HepG2 (cell line): ENCODE measurements at regions not wholly inside any gene's neighbourhood (a gene's known extent, or its start where the extent isn't known, plus 50 kb on each side); places are given as distances from the start of the nearest gene placed in this dataset.

Experiments used
- ATAC-seq: fragments of 200-7000 bp; cut with Tn5 transposase; 3 replicates; pipeline ENCODE4 v1.9.1; 2020; ENCODE audit warnings: mild to moderate bottlenecking, moderate library complexity
- BruUV-seq: library from RNA; stranded (reverse); fragments of 400-500 nt; replicated peaks from 2 replicates; lab custom pipeline; 2021; lab: Mats Ljungman, UMichigan
- CTCF ChIA-PET: fragments of 300-600 bp; formaldehyde crosslinking; extraction: SDS; loops from one replicate; lab custom pipeline; 2021; ENCODE audit warnings: low total read pairs, inconsistent platforms, low intra/inter-chr PET ratio; lab: Yijun Ruan, JAX
- POLR2A ChIA-PET: fragments of 350-600 bp; sonication (Branson Sonifier 250); formaldehyde crosslinking; loops from one replicate; lab custom pipeline; 2020; ENCODE audit warnings: antibody characterized with exemption, inconsistent platforms; lab: Yijun Ruan, JAX
- DNase-seq: peaks from one replicate; pipeline ENCODE4 v3.0.0-alpha.2; 2015; ENCODE audit warnings: low spot score
- FAIRE-seq: peaks from 3 replicates; lab custom pipeline; 2011; peaks lifted over from hg19 to GRCh38; lab: Jason Lieb, UNC
- H2AFZ ChIP-seq: one replicate; pipeline ENCODE4 v1.6.1; 2011; ENCODE audit warnings: low read length, inconsistent platforms
- H3K27ac ChIP-seq: fragments of 300-600 bp; 3 replicates; pipeline ENCODE4 v1.8.0; 2011; ENCODE audit warnings: mixed run types, mild to moderate bottlenecking, mixed read lengths, low read length, inconsistent platforms; ENCODE audit not compliant: insufficient read depth; ENCODE audit errors: extremely low read length
- H3K27me3 ChIP-seq, 2 experiments: fragments of 200-600 bp in 1 of 2; 2 replicates in 1 of 2; 3 replicates in 1 of 2; pipeline versions ENCODE4 v1.6.0 to v1.8.0; 2011; ENCODE audit warnings: low read length in 2 of 2, mild to moderate bottlenecking in 2 of 2, moderate library complexity in 2 of 2, inconsistent platforms in 1 of 2; ENCODE audit not compliant: insufficient read depth in 2 of 2, control insufficient read depth in 1 of 2
- H3K36me3 ChIP-seq, 2 experiments: fragments of 200-600 bp in 1 of 2; replicated peaks in 1 of 2; 2 replicates in 1 of 2; 3 replicates in 1 of 2; pipeline versions ENCODE4 v1.5.1 to v1.8.0; 2011; ENCODE audit warnings: low read length in 2 of 2, inconsistent platforms in 1 of 2; ENCODE audit not compliant: insufficient read depth in 2 of 2, control insufficient read depth in 1 of 2
- H3K4me1 ChIP-seq: 2 replicates; pipeline ENCODE4 v1.5.1; 2012; ENCODE audit warnings: low read length, inconsistent platforms; ENCODE audit not compliant: insufficient read depth
- H3K4me2 ChIP-seq: 2 replicates; pipeline ENCODE4 v1.6.0; 2011; ENCODE audit warnings: low read depth, low read length, inconsistent platforms
- H3K4me3 ChIP-seq, 3 experiments: fragments of 200-600 bp in 1 of 3; sonication (generic), shearing (Covaris generic) in 1 of 3; replicated peaks in 1 of 3; 2 replicates each; pipeline ENCODE4 v1.5.1; 2011 to 2016; ENCODE audit warnings: low read length in 3 of 3, inconsistent platforms in 2 of 3, low read depth in 2 of 3, mild to moderate bottlenecking in 2 of 3, control low read depth in 1 of 3, mixed read lengths in 1 of 3; ENCODE audit not compliant: insufficient read depth in 1 of 3
- H3K79me2 ChIP-seq: one replicate; pipeline ENCODE4 v1.6.1; 2011; ENCODE audit warnings: low read length, inconsistent platforms; ENCODE audit not compliant: insufficient read depth
- H3K9ac ChIP-seq: 2 replicates; pipeline ENCODE4 v1.6.0; 2011; ENCODE audit warnings: mild to moderate bottlenecking, low read depth, low read length, inconsistent platforms; ENCODE audit not compliant: insufficient read depth
- H3K9me3 ChIP-seq: 2 replicates; pipeline ENCODE4 v1.5.1; 2012; ENCODE audit warnings: mild to moderate bottlenecking, low read length
- H4K20me1 ChIP-seq: 2 replicates; pipeline ENCODE4 v1.6.0; 2011; ENCODE audit warnings: inconsistent platforms, mild to moderate bottlenecking, low read length, moderate library complexity; ENCODE audit not compliant: insufficient read depth
- CREM ChIP-seq, 2 experiments: sonication (generic) in 1 of 2; formaldehyde crosslinking in 1 of 2; IDR thresholded peaks; 2 replicates each; pipeline versions ENCODE4 v1.4.0 to v1.6.1; 2016 to 2020; ENCODE audit warnings: antibody characterized with exemption in 1 of 2, mild to moderate bottlenecking in 1 of 2, missing genetic modification reagents in 1 of 2
- MAFF ChIP-seq: IDR thresholded peaks from 2 replicates; pipeline ENCODE4 v1.6.1; 2011; ENCODE audit warnings: low read depth, low read length, improper control_type of control experiment
- MAFK ChIP-seq, 2 experiments: IDR thresholded peaks in 1 of 2; conservative IDR thresholded peaks in 1 of 2; 2 replicates each; pipeline ENCODE4 v1.6.1; 2011; ENCODE audit warnings: improper control_type of control experiment in 2 of 2, low read length in 2 of 2
- ZBTB40 ChIP-seq, 2 experiments: fragments of 450-650 bp in 1 of 2; sonication (generic) in 1 of 2; formaldehyde crosslinking in 1 of 2; IDR thresholded peaks; 2 replicates each; pipeline versions ENCODE4 v1.6.1 to v1.8.0; 2016 to 2022; ENCODE audit warnings: antibody characterized with exemption in 1 of 2, mild to moderate bottlenecking in 1 of 2, missing genetic modification reagents in 1 of 2
- ZFP37 ChIP-seq: sonication (generic); formaldehyde crosslinking; IDR thresholded peaks from 2 replicates; pipeline ENCODE4 v1.4.0; 2020; ENCODE audit warnings: missing genetic modification reagents, borderline replicate concordance
- ZNF264 ChIP-seq: sonication (generic); formaldehyde crosslinking; IDR thresholded peaks from 2 replicates; pipeline ENCODE4 v1.4.0; 2020; ENCODE audit warnings: missing genetic modification reagents
- WGBS: methylation state at CpG from one replicate; pipeline ENCODE4 v1.1.6; 2017; ENCODE audit warnings: low lambda C conversion rate; 5-methylcytosine and 5-hydroxymethylcytosine counted together
- in situ Hi-C: cut with HindIII; loops from 2 replicates; pipeline ENCODE4 v1.10.0; 2017; ENCODE audit warnings: low pct_unique_long_range_greater_than_20kb; ENCODE audit not compliant: extremely low pct_ligation_motif_present
- intact Hi-C: fragments of 100-400 bp; cut with micrococcal nuclease; formaldehyde crosslinking; loops from one replicate; pipeline ENCODE4 v1.10.0; 2022; ENCODE audit not compliant: unreplicated experiment

- TF ChIP-seq ZBTB40 (IDR thresholded peaks at IDR 0.05) (no peak), ZBTB40 (CRISPR knock-in tag; IDR thresholded peaks at IDR 0.05) (no peak), ZFP37 (CRISPR knock-in tag) (no peak), CREM (IDR thresholded peaks at IDR 0.05) (no peak), CREM (CRISPR knock-in tag; IDR thresholded peaks at IDR 0.05) (no peak)
These were observed 130.6 kb downstream of the NOL4 start (continued) for GRCh38 chr18:34094148-34094547.

GRCh38 chr18:34092796-34093195 lies 131.9 kb downstream of the NOL4 start:
- Histone ChIP-seq H3K27me3 (no peaks in the 10 kb centered on the region), H3K9me3 (no peaks in the 10 kb centered on the region), H3K36me3 (no peaks in the 10 kb centered on the region), H3K9ac (no peak overlapping the region), H3K4me1 (no peaks in the 10 kb centered on the region), H2AFZ (no peak overlapping the region), H3K4me2 (no peak overlapping the region), H3K27ac (no peak overlapping the region), H3K79me2 (no peaks in the 10 kb centered on the region), H4K20me1 (no peaks in the 10 kb centered on the region), H3K4me3 (no peak overlapping the region)
- POLR2A ChIA-PET, result no interaction called here
- DNase-seq, result no peak
- FAIRE-seq, result no peak
- ATAC-seq, result no peak
- in situ Hi-C loops (no loop called here), intact Hi-C loops (no loop called here)
- CTCF ChIA-PET, result no interaction called here
- 74% methylated on average over 1 of the region's 1 CpG for WGBS
- BruUV-seq, result no TSS peak
- TF ChIP-seq ZNF264 (CRISPR knock-in tag) (no peak), MAFK (conservative IDR thresholded peaks at IDR 0.05 in 1 of 2, IDR thresholded peaks at IDR 0.05 in 1 of 2; ENCODE audit: low read length in 2 of 2) (peak; percentile 68 to 88; a peak in 3 of 4 replicates), MAFF (peak; percentile 79)
